Activated CD4-positive, alpha-beta T cell treated with anti-CD3 and anti-CD28 coated beads, Interleukin-2, amount 50 U/mL, for 4 hours (primary cell): ENCODE measurements at regions not wholly inside any gene's neighbourhood (a gene's known extent, or its start where the extent isn't known, plus 50 kb on each side); places are given as distances from the start of the nearest gene placed in this dataset.

Experiments
- DNase-seq, 2 experiments: peaks; one replicate each; pipeline ENCODE4 v3.0.0-alpha.2; 2020

DNA sequence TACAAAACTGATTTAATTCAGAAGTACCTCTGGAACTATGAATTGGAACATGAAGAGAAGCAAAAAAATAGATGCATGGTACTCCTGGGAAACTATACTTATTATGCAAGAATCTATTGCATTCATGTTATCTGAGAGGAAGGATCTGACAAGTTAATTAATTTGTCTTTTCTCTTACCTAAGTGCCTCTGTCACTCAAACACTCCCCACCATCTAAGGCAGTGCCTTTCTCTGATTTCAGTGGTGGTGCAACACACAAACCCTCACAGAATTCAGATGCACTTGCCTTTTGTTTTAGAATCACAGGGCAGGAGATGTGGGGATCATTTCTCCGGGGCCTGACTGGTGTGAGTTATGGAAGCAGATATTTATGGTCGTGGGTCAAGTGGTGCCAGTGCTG lies 52.5 kb upstream of the C9orf72 start:
- DNase-seq, result no peak

DNA sequence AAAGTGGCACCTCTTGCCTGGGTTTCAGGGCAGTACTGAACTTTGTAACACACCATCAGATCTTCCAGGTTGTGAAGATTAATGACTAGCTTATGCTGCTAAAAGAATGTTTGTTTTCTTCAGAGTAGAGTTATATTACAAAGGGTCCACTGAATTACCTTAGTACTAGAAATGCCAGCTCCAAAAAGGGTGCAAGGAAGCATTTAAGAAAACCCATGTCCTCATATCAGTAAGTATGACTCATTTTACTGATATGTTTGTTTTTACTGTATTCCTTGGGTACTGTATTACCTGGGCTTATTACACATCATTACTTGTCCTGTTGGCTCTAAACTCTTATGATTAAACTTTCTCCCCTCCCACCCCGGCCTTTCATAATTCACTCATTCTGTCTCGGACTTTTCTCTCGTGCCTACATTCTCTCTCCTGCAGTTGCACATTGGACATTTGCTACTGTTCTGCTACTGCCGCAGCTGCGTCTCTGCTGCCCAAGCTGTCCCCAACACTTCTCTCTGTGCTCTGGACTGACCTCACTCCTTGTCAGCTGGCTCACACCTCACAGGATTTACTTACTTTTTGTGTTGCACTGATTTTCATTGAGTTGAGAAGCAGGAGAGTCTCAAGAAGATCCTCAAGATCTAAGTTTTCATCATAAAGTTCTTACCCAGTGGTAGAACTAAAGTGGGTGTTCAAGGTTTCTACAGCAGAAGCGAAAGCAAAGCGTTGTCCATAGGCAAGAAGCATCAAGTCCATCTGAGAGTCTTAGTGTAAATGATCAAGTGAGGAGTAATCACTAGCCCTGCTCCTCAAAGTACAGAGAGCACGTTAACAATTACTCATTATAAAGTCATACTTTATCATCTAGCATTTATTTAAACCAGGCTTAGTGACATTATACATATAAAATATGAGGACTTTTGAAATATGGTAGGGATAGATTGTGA lies 53.2 kb upstream of the C9orf72 start:
- DNase-seq, result no peak

DNA sequence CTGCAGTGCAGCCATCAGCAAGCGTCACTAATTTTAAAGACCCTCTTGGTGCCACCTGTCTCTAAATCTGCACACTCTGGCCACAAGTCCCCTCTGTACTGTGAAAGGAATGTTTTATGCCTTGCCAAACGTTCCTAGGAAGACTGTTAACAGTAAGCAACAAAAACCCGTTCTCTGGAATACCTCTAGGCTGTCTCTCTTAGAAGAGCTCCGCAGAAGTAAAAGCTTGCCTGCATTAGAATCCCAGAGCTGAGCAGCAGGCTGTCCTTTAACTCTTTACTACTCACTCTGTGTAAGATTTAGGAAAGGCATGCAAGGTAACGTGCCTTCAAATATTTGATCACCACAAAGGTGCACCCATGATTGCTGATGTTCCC lies 53.9 kb upstream of the C9orf72 start:
- no peak for DNase-seq

GRCh38 chr9:27628311-27628710 lies 55.0 kb upstream of the C9orf72 start:
- DNase-seq, result no peak

- DNase-seq, result no peak
These were observed 56.1 kb upstream of the C9orf72 start for GRCh38 chr9:27629425-27629824.

DNA sequence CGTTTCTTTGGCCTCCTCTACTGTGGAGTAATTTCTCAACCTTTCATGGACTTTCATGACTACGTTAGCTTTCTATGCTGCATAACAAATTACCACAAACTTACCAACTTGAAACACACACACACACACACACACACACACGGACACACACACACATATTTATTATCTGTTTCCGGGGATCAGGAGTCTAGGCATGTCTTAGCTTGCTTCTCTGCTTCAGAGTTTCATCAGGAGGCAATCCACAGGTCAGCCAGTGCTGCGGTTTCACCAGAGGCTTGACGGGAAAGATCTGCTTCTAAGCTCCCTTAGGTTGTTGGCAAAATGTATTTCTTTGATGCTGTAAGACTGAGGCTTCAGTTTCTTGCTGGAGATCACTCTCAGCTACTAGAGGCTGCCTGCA lies 59.0 kb upstream of the C9orf72 start:
- no peak for DNase-seq

GRCh38 chr9:27633764-27634163 lies 60.5 kb upstream of the C9orf72 start:
- no peak for DNase-seq

- DNase-seq, result no peak
These were observed 61.6 kb upstream of the C9orf72 start for GRCh38 chr9:27634879-27635278.

GRCh38 chr9:27638716-27639115 lies 65.4 kb upstream of the C9orf72 start:
- DNase-seq, result no peak

DNA sequence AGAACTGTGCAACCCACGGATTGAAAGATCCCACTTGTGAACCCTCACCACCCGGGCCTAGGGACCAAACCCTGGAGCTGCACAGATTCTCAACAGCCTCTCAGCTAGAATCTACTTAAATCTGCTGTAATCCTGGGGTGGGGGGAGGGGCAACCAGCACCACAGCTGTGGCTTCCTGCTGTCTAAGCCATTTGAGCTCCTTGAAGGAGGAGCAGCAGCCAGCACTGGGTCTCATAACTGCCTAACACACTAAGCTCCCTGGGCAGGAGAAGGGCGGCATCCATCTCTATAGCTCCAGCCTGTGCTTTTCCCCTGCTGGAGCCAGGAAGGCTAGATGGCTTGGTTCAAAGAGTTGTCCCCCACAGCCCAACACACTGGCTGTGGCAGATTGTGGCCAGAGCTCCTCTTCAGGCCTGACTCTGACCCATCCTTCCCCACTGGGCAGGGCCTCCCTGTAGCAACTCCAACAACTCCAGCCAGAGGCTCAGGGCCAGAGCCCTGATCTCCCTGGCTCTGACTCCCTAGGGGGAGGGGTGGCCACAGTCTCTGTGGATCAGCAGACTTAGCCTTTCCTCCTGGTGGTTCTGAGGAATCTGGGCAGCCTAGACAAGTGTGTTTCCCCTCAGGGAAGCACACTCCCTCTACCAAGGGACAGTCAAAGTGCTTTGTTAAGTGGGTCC lies 72.0 kb upstream of the C9orf72 start:
- no peak for DNase-seq

DNA sequence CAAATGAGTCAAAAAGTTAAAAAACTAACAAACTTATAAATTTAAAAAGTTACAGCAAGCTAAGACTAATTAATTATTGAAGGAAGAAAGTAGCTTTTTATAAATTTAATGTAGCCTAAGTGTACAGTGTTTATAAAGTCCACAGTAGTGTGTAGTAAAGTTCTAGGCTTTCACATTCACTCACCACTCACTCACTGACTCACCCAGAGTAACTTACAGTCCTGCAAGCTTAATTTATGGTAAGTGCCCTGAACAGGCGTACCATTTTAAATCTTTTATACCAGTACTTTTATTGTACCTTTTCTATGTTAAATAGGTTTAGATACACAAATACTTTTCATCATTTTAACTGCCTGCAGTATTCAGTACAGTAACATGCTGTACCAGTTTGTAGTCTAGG lies 80.0 kb upstream of the C9orf72 start:
- no peak for DNase-seq

DNA sequence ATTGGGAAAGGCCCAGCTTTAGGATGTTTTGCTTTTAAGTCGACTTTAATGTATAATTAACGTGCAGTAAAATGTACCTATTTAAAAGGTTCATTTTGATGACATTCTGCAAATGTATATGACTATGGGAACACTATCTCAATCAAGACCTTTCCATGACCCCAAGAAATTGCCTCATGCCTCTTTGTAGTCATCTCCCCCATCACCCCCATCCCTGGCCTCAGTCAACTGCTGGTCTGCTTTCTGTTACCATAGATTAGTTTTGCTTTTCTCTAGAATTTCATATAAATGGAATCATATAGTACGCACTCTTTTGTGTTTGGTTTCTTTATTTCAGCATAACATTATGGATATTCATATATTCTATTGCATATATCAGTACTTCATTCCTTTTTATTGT lies 80.7 kb upstream of the C9orf72 start:
- DNase-seq, result no peak

- DNase-seq, result no peak
These were observed 81.5 kb upstream of the C9orf72 start for GRCh38 chr9:27654629-27655285.

DNA sequence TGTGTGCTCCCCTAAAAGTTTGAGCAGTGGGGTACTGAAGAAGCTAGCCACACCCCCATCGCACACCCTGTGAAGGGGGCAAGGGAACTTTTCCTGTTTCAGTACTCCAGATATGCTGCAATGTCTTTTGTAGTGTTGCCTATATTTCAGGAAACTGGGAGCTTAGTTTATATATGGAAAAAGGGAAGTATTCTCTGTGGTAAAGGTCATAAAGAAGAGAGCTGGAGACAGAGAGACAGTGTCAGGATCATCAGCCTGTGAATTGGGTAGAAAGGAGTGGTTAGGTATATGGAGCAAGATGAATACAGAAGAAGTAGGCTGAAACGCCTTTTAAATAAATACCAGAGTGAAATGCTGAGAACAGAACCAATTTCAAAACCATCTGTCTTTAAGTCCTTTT lies 82.2 kb upstream of the C9orf72 start:
- DNase-seq, result no peak

DNA sequence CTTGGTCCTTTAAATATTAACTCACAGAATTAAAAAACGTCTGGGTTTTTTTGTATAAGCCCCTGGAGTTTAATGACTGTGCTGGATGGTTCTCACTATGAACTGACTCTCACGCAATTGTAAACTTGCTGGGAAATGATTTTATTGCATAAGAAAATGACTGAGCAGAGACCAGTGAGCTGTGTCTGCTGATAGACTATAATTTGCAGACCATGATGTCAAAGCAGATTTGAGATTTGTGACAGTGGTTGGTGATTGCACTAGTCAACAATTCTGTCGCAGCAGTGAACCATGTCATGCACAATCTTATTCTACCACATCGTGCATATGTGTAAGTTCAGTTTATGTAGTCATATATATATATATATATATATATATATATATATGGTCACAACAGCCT lies 85.7 kb upstream of the C9orf72 start:
- DNase-seq, result no peak

DNA sequence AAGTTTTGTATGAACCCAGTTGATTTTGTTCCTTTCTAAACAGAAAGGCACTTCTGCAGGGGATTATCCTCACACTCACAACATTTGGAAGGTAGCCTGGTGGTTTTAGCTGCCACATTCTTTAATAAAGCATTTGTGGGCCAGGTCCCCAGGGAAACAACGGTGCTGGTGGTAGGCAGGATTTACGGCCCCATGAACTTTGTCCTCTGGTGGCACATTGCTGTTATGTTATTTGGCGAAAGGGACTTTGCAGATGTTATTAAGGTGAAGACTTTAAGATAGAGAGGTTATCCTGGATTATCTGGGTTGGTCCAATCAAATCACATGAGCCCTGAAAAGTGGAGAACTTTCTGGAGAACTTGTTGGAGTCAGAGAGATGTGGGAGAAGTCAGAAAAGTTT lies 86.3 kb upstream of the C9orf72 start:
- DNase-seq, result no peak

- DNase-seq, result no peak
These were observed 86.9 kb upstream of the C9orf72 start for GRCh38 chr9:27660148-27660547.

DNA sequence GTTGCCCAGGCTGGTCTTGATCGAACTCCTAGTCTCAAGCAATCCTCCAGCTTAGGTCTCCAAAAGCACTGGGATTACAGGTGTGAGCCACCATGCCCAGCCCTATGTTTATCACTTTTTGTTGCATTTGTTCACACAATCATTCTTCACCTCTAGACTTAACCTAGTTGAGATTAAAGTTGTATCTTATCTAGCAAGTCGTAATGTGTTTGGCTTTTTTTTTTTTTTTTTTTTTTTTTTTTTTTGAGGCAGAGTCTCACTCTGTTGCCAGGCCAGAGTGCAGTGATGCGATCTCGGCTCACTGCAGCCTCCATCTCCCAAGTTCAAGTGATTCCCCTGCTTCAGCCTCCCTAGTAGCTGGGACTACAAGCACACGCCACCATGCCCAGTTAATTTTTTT lies 90.2 kb upstream of the C9orf72 start:
- no peak for DNase-seq

- DNase-seq, result no peak
These were observed 91.0 kb upstream of the C9orf72 start for GRCh38 chr9:27664121-27664779.

- DNase-seq, result no peak
These were observed 91.9 kb upstream of the C9orf72 start for GRCh38 chr9:27665136-27665535.

DNA sequence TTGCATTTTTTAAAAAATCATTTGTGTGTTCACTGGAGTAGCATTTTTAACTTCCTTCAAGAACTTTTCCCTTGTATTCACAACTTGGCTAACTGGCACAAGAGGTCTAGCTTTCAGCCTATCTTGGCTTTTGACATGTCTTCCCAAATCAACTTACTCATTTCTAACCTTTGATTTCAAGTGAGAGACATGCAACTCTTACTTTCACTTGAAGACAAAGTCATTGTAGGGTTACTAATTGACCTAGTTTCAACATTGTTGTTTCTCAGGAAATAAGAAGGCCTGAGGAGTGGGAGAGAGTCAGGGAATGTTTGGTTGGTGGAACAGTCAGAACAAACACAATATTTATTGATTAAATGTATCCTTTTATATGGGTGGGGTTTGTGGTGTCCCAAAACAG lies 95.0 kb upstream of the C9orf72 start:
- no peak for DNase-seq

- DNase-seq, result no peak
These were observed 98.4 kb upstream of the C9orf72 start for GRCh38 chr9:27671636-27672035.

DNA sequence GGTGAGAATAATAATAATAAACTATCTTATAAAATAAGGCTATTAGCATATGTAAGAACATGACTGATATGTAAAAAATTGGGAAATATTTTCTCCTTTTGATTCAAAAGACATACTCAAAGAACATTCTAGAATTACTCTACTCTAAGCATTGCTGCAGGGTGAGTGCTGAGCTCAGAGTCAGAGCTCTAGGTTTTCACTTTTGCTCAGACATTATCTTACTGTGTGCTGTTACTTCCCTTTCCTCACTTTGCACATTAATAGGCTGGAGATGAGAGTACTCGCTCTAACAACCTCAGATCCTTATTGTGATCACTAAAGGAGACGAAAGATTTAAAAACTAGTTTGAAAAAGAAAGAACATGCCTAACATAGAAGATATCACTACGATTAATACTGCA lies 99.4 kb upstream of the C9orf72 start:
- DNase-seq, result no peak
